Activated CD8-positive, alpha-beta T cell treated with anti-CD3 and anti-CD28 coated beads for 36 hours (primary cell): ENCODE measurements at regions not wholly inside any gene's neighbourhood (a gene's known extent, or its start where the extent isn't known, plus 50 kb on each side); places are given as distances from the start of the nearest gene placed in this dataset.

ENCODE experiments used
- ATAC-seq: fragments of 200-7000 bp; cut with Tn5 transposase; one replicate; pipeline ENCODE4 v1.10.0; 2021; ENCODE audit warnings: mild to moderate bottlenecking, moderate library complexity
- CTCF ChIA-PET: fragments of 350-600 bp; sonication (Branson Sonifier 250); formaldehyde crosslinking; loops from one replicate; lab custom pipeline; 2021; ENCODE audit warnings: antibody characterized with exemption; lab: Charles Lee
- POLR2A ChIA-PET: fragments of 350-600 bp; sonication (Branson Sonifier 250); formaldehyde crosslinking; loops from one replicate; lab custom pipeline; 2021; ENCODE audit warnings: antibody characterized with exemption; lab: Charles Lee
- DNase-seq: peaks from one replicate; pipeline ENCODE4 v3.0.0-alpha.2; 2020
- H3K27ac Mint-ChIP-seq: one replicate; pipeline ENCODE4 v1.8.0; 2021; ENCODE audit warnings: mild to moderate bottlenecking, mixed read lengths
- H3K27me3 Mint-ChIP-seq: one replicate; pipeline ENCODE4 v1.8.0; 2021; ENCODE audit warnings: mixed read lengths
- H3K36me3 Mint-ChIP-seq: one replicate; pipeline ENCODE4 v1.8.0; 2021; ENCODE audit warnings: low read depth, mixed read lengths
- H3K4me1 Mint-ChIP-seq: one replicate; pipeline ENCODE4 v1.8.0; 2021; ENCODE audit warnings: low read depth, mixed read lengths
- H3K4me3 Mint-ChIP-seq: one replicate; pipeline ENCODE4 v1.8.0; 2021; ENCODE audit warnings: mild to moderate bottlenecking, moderate library complexity, mixed read lengths
- H3K9me3 Mint-ChIP-seq: one replicate; pipeline ENCODE4 v1.8.0; 2021; ENCODE audit warnings: mixed read lengths
- intact Hi-C: fragments of 100-400 bp; cut with micrococcal nuclease; formaldehyde crosslinking; loops from one replicate; pipeline ENCODE4 v1.10.0; 2022
- TF ChIP-seq, protein P1 (sequence below): fragments of 200-600 bp; IDR thresholded peaks from one replicate; pipeline ENCODE4 v1.8.0; 2022; ENCODE audit warnings: antibody characterized with exemption, mild to moderate bottlenecking

DNA sequence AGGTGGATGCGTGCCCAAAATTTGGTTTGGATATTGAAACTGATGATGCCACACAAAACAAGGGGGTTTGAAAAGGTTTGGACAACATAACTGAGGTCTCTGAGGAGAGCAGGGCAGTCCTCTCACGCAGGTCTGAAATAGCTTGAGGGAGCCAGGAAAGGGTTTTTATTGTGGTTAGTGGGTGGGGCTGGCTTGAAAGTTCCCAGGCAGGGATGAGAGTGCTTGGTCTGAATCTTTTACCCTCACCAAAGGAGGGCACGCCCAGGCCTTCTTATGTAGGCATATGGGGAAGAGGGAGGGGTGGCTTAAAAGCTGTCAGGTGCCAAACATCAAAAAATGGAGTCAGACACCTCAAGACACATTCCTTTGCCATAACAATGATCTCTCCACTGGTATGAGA lies 493.1 kb upstream of the CCDC196 start:
- Mint-ChIP-seq H3K4me3 (no peak overlapping the region), H3K27ac (no peak overlapping the region), H3K36me3 (no peaks in the 10 kb centered on the region), H3K9me3 (no peaks in the 10 kb centered on the region), H3K27me3 (no peaks in the 10 kb centered on the region), H3K4me1 (peaks cover 18% of the 10 kb centered on the region)
- CTCF ChIA-PET = no interaction called here
- intact Hi-C loops = no loop called here
- ATAC-seq (no peak), DNase-seq (no peak)
- TF ChIP-seq, protein P1, sequence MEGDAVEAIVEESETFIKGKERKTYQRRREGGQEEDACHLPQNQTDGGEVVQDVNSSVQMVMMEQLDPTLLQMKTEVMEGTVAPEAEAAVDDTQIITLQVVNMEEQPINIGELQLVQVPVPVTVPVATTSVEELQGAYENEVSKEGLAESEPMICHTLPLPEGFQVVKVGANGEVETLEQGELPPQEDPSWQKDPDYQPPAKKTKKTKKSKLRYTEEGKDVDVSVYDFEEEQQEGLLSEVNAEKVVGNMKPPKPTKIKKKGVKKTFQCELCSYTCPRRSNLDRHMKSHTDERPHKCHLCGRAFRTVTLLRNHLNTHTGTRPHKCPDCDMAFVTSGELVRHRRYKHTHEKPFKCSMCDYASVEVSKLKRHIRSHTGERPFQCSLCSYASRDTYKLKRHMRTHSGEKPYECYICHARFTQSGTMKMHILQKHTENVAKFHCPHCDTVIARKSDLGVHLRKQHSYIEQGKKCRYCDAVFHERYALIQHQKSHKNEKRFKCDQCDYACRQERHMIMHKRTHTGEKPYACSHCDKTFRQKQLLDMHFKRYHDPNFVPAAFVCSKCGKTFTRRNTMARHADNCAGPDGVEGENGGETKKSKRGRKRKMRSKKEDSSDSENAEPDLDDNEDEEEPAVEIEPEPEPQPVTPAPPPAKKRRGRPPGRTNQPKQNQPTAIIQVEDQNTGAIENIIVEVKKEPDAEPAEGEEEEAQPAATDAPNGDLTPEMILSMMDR = no peak
- POLR2A ChIA-PET = no interaction called here

DNA sequence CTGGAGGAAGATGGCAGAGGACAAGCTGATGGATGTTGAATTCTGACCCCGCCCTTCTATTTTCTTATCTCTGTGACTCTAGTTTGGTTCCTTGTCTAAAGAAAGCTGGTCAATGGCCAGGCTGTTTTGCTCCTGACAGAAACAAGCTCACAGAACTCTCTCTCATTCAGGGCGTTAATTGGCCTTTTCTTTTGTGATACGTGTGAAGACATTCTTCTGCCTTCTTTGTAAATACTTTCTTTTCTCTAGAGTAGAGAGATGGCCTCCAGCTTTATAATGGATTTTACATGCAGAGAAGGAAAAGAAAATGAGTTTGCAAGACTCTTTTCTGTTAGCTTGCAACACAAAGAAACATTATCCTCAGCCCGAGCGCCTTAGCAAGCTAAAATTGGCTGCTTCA lies 492.2 kb upstream of the CCDC196 start:
- Mint-ChIP-seq H3K27me3 (no peaks in the 10 kb centered on the region), H3K9me3 (no peaks in the 10 kb centered on the region), H3K27ac (no peak overlapping the region), H3K36me3 (no peaks in the 10 kb centered on the region), H3K4me1 (peaks cover 18% of the 10 kb centered on the region), H3K4me3 (no peak overlapping the region)
- ATAC-seq (no peak), DNase-seq (no peak)
- CTCF ChIA-PET = interaction anchor here (0.9 kb wide), 1 partner anchor 170 kb away, joined by 3 read pairs; no protein-coding TSS in a partner anchor
- TF ChIP-seq, protein P1 = no peak
- POLR2A ChIA-PET = no interaction called here
- intact Hi-C loops = no loop called here

DNA sequence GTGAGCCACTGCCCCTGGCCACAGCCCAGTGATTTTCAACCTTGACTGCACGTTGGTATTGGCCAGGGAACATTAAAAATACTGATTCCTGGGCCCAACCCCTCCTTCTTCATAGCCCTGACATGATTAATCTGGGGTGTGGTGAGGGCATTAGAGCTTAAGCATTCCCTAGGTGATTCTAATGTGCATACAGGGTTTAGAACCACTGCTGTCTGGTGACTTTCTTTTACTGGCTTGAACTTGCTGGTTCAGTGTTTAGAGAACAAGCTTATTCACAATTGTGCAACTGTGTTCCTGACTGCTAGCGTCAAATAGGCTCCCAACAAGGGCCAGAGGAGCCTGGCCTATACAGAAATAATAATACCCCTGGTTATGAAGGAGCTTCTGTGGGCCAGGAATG lies 488.8 kb upstream of the CCDC196 start:
- Mint-ChIP-seq H3K4me3 (no peak overlapping the region), H3K9me3 (peaks cover 10% of the 10 kb centered on the region), H3K4me1 (peaks cover 12% of the 10 kb centered on the region), H3K27me3 (no peaks in the 10 kb centered on the region), H3K36me3 (no peaks in the 10 kb centered on the region), H3K27ac (no peak overlapping the region)
- ATAC-seq (no peak), DNase-seq (no peak)
- POLR2A ChIA-PET = no interaction called here
- CTCF ChIA-PET = no interaction called here
- TF ChIP-seq, protein P1 = no peak
- intact Hi-C loops = no loop called here

DNA sequence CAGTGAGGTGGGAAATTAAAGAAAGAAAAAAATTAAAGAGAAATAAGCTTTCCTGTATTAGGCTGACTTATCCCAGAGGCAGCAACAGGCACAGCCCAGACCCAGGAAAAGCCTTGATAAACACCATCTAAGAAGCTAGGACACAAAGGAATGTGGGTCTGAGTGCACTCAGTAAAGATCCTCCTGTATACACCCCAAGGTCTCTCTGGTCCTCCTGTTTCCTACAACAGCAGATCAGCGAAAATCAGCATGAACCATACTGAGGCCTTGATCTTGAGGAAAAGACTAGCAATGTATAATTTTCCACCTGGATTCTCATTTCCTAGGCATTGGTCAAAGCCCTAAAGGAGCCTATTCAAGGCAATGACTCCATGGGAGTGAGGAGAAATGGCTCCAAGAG lies 486.3 kb upstream of the CCDC196 start:
- peaks cover 10% of the 10 kb centered on the region for H3K9me3 Mint-ChIP-seq
- TF ChIP-seq, protein P1 = no peak
- no peaks in the 10 kb centered on the region for H3K36me3 Mint-ChIP-seq
- H3K27me3 Mint-ChIP-seq = no peaks in the 10 kb centered on the region
- ATAC-seq (no peak), DNase-seq (no peak)
- no peak overlapping the region for H3K27ac Mint-ChIP-seq
- H3K4me1 Mint-ChIP-seq = no peaks in the 10 kb centered on the region
- ChIA-PET POLR2A (no interaction called here), CTCF (interaction anchor here (1.5 kb wide), 1 partner anchor 8 kb away, joined by 4 read pairs; no protein-coding TSS in a partner anchor)
- H3K4me3 Mint-ChIP-seq = no peak overlapping the region
- intact Hi-C loops = no loop called here

DNA sequence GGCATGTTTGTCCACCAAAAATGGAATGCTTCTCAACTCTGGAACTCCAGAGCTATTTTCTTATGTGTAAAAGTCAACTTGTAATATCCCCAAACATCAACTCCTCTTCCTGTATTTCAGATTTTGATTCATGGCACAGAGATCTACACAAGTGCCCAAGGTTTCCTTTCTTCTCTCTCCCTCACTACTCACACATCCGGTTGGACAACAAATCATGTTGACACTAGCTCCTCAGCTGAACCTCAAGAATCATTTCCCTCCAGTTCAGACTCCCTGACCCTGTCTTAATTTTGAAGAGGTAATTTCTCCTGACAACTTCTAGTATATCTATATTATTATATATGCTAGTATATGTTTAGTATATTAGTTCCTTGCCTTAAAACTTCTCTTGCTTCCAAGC lies 485.4 kb upstream of the CCDC196 start:
- DNase-seq = no peak
- H3K9me3 Mint-ChIP-seq = peaks cover 10% of the 10 kb centered on the region
- intact Hi-C loops = no loop called here
- H3K27me3 Mint-ChIP-seq = no peaks in the 10 kb centered on the region
- H3K27ac Mint-ChIP-seq = no peak overlapping the region
- ChIA-PET POLR2A (no interaction called here), CTCF (no interaction called here)
- no peak for ATAC-seq
- H3K4me3 Mint-ChIP-seq = no peak overlapping the region
- H3K36me3 Mint-ChIP-seq = no peaks in the 10 kb centered on the region
- TF ChIP-seq, protein P1 = no peak
- H3K4me1 Mint-ChIP-seq = no peaks in the 10 kb centered on the region
